IMR-90 (cell line): ENCODE measurements at regions not wholly inside any gene's neighbourhood (a gene's known extent, or its start where the extent isn't known, plus 50 kb on each side); places are given as distances from the start of the nearest gene placed in this dataset.

Experiments
- ATAC-seq: fragments of 200-7000 bp; cut with Tn5 transposase; 2 replicates; pipeline ENCODE4 v1.9.1; 2020; ENCODE audit warnings: low read depth, mild to moderate bottlenecking, moderate library complexity
- BruUV-seq: library from RNA; stranded (reverse); fragments of 400-500 nt; replicated peaks from 2 replicates; lab custom pipeline; 2021; lab: Mats Ljungman, UMichigan
- CTCF ChIA-PET: fragments of 300-600 bp; formaldehyde crosslinking; extraction: SDS; loops from one replicate; lab custom pipeline; 2021; ENCODE audit warnings: antibody characterized with exemption; lab: Yijun Ruan, JAX
- POLR2A ChIA-PET: fragments of 300-600 bp; sonication (Branson Sonifier 250); formaldehyde crosslinking; loops from one replicate; lab custom pipeline; 2022; ENCODE audit warnings: antibody characterized with exemption; ENCODE audit not compliant: unreplicated experiment; lab: Charles Lee
- DNase-seq: peaks from one replicate; pipeline ENCODE4 v3.0.0; 2013
- H2AFZ ChIP-seq: replicated peaks from 2 replicates; pipeline ENCODE3; 2013; ENCODE audit warnings: low read length, mild to moderate bottlenecking; ENCODE audit not compliant: poor library complexity
- H2AK5ac ChIP-seq: 2 replicates; pipeline ENCODE4 v1.6.1; 2013; ENCODE audit warnings: low read depth, low read length, inconsistent platforms
- H2AK9ac ChIP-seq: replicated peaks from 2 replicates; pipeline ENCODE3; 2013; ENCODE audit warnings: mild to moderate bottlenecking, low read depth, low read length, moderate library complexity; ENCODE audit not compliant: poor library complexity
- H2BK120ac ChIP-seq: 2 replicates; pipeline ENCODE4 v1.6.1; 2013; ENCODE audit warnings: low read depth, low read length, inconsistent platforms
- H2BK15ac ChIP-seq: 3 replicates; pipeline ENCODE4 v1.6.1; 2013; ENCODE audit warnings: low read depth, low read length, inconsistent platforms
- H2BK20ac ChIP-seq: 2 replicates; pipeline ENCODE4 v1.6.1; 2013; ENCODE audit warnings: low read depth, mild to moderate bottlenecking, inconsistent platforms, low read length, moderate library complexity
- H2BK5ac ChIP-seq: 2 replicates; pipeline ENCODE4 v1.6.1; 2013; ENCODE audit warnings: mild to moderate bottlenecking, low read depth, low read length, inconsistent platforms; ENCODE audit not compliant: poor library complexity, severe bottlenecking
- H3K14ac ChIP-seq: replicated peaks from 2 replicates; pipeline ENCODE4 v1.6.1; 2013; ENCODE audit warnings: low read depth, low read length, inconsistent platforms
- H3K18ac ChIP-seq: 2 replicates; pipeline ENCODE4 v1.6.1; 2013; ENCODE audit warnings: low read depth, low read length, control low read depth
- H3K23ac ChIP-seq: 2 replicates; pipeline ENCODE4 v1.6.1; 2013; ENCODE audit warnings: low read depth, low read length, inconsistent platforms
- H3K27ac ChIP-seq: 2 replicates; pipeline ENCODE4 v1.5.1; 2013; ENCODE audit warnings: mild to moderate bottlenecking, control low read depth, low read length; ENCODE audit not compliant: insufficient read depth
- H3K27me3 ChIP-seq: 2 replicates; pipeline ENCODE4 v1.6.1; 2013; ENCODE audit warnings: low read length; ENCODE audit not compliant: control insufficient read depth, insufficient read depth
- H3K36me3 ChIP-seq: 2 replicates; pipeline ENCODE4 v1.6.1; 2013; ENCODE audit warnings: low read length, mixed read lengths; ENCODE audit not compliant: control insufficient read depth, insufficient read depth
- H3K4ac ChIP-seq: 2 replicates; pipeline ENCODE4 v1.6.1; 2013; ENCODE audit warnings: low read depth, low read length, inconsistent platforms
- H3K4me1 ChIP-seq: 2 replicates; pipeline ENCODE4 v1.6.1; 2013; ENCODE audit warnings: low read length, mixed read lengths; ENCODE audit not compliant: control insufficient read depth, insufficient read depth
- H3K4me2 ChIP-seq: 2 replicates; pipeline ENCODE4 v1.6.1; 2013; ENCODE audit warnings: low read depth, mild to moderate bottlenecking, control low read depth, low read length, moderate library complexity
- H3K4me3 ChIP-seq: 2 replicates; pipeline ENCODE4 v1.5.1; 2013; ENCODE audit warnings: low read depth, mild to moderate bottlenecking, control low read depth, low read length, moderate library complexity; ENCODE audit not compliant: insufficient read depth
- H3K56ac ChIP-seq: 2 replicates; pipeline ENCODE4 v1.6.1; 2013; ENCODE audit warnings: low read length, inconsistent platforms; ENCODE audit not compliant: insufficient read depth; ENCODE audit errors: extremely low read depth
- H3K79me1 ChIP-seq, 2 experiments: 2 replicates each; pipeline ENCODE4 v1.6.1; 2013; ENCODE audit warnings: low read length in 2 of 2, inconsistent platforms in 1 of 2, low read depth in 1 of 2
- H3K9ac ChIP-seq: 2 replicates; pipeline ENCODE4 v1.6.1; 2013; ENCODE audit warnings: low read depth, low read length, control low read depth
- H3K9me1 ChIP-seq: 2 replicates; pipeline ENCODE4 v1.6.1; 2013; ENCODE audit warnings: low read length, inconsistent platforms; ENCODE audit not compliant: insufficient read depth
- H3K9me3 ChIP-seq: 2 replicates; pipeline ENCODE4 v1.6.1; 2013; ENCODE audit warnings: low read length; ENCODE audit not compliant: control insufficient read depth, insufficient read depth
- H4K20me1 ChIP-seq: 2 replicates; pipeline ENCODE4 v1.6.1; 2013; ENCODE audit warnings: low read length, inconsistent platforms; ENCODE audit not compliant: insufficient read depth
- H4K5ac ChIP-seq: 2 replicates; pipeline ENCODE4 v1.6.1; 2013; ENCODE audit warnings: mild to moderate bottlenecking, low read depth, low read length, control low read depth
- H4K8ac ChIP-seq, 2 experiments: 2 replicates each; pipeline ENCODE4 v1.6.1; 2013; ENCODE audit warnings: low read depth in 2 of 2, low read length in 2 of 2, control low read depth in 1 of 2, inconsistent platforms in 1 of 2
- H4K91ac ChIP-seq: 2 replicates; pipeline ENCODE4 v1.6.1; 2013; ENCODE audit warnings: low read depth, low read length, inconsistent platforms; ENCODE audit not compliant: insufficient read depth
- BHLHE40 ChIP-seq: fragments of 150-350 bp; IDR thresholded peaks from 2 replicates; pipeline ENCODE4 v1.6.1; 2016; ENCODE audit warnings: mild to moderate bottlenecking, low read depth, low read length
- CEBPB ChIP-seq: IDR thresholded peaks from 2 replicates; pipeline ENCODE4 v1.6.1; 2012; ENCODE audit warnings: low read depth, low read length, improper control_type of control experiment
- CHD1 ChIP-seq: IDR thresholded peaks from 2 replicates; pipeline ENCODE4 v1.6.1; 2012; ENCODE audit warnings: low read depth, low read length, improper control_type of control experiment
- FOS ChIP-seq: fragments of 150-350 bp; IDR thresholded peaks from 2 replicates; pipeline ENCODE4 v1.6.1; 2016; ENCODE audit warnings: low read depth, low read length
- MAFK ChIP-seq: IDR thresholded peaks from 2 replicates; pipeline ENCODE4 v1.6.1; 2012; ENCODE audit warnings: low read depth, low read length, improper control_type of control experiment
- MAZ ChIP-seq: IDR thresholded peaks from 2 replicates; pipeline ENCODE4 v1.6.1; 2012; ENCODE audit warnings: low read depth, mild to moderate bottlenecking, low read length, improper control_type of control experiment, moderate library complexity, borderline replicate concordance
- MXI1 ChIP-seq: IDR thresholded peaks from 2 replicates; pipeline ENCODE4 v1.6.1; 2012; ENCODE audit warnings: low read depth, mild to moderate bottlenecking, low read length, moderate library complexity, borderline replicate concordance
- NFE2L2 ChIP-seq: fragments of 150-350 bp; IDR thresholded peaks from 2 replicates; pipeline ENCODE4 v1.6.1; 2016; ENCODE audit warnings: low read depth, mild to moderate bottlenecking, low read length
- POLR2A ChIP-seq: IDR thresholded peaks from 2 replicates; pipeline ENCODE4 v1.6.1; 2012; ENCODE audit warnings: mild to moderate bottlenecking, low read depth, low read length
- RAD21 ChIP-seq: IDR thresholded peaks from 2 replicates; pipeline ENCODE4 v1.6.1; 2012; ENCODE audit warnings: low read length, improper control_type of control experiment
- RCOR1 ChIP-seq: IDR thresholded peaks from 2 replicates; pipeline ENCODE4 v1.6.1; 2012; ENCODE audit warnings: mild to moderate bottlenecking, low read length, improper control_type of control experiment; ENCODE audit not compliant: insufficient replicate concordance
- RFX5 ChIP-seq: IDR thresholded peaks from 2 replicates; pipeline ENCODE4 v1.8.0; 2012; ENCODE audit warnings: low read depth, mild to moderate bottlenecking, low read length, moderate library complexity
- SMC3 ChIP-seq: fragments of 150-350 bp; IDR thresholded peaks from 2 replicates; pipeline ENCODE4 v1.6.1; 2016; ENCODE audit warnings: low read depth, mild to moderate bottlenecking, antibody characterized with exemption, low read length, moderate library complexity
- WGBS, 2 experiments: methylation state at CpG; one replicate each; pipeline versions ENCODE4 v1.1.5 to v1.1.7; 2013; ENCODE audit warnings: missing lambda C conversion rate in 2 of 2; ENCODE audit not compliant: insufficient read length in 1 of 2; ENCODE audit errors: extremely low coverage in 2 of 2; 5-methylcytosine and 5-hydroxymethylcytosine counted together
- dilution Hi-C: fragments of 300-500 bp; cut with HindIII; formaldehyde crosslinking; loops from one replicate; pipeline ENCODE4 v1.14.3; 2018; ENCODE audit warnings: low sequenced_read_pairs; ENCODE audit not compliant: unreplicated experiment
- in situ Hi-C: fragments of 300-500 bp; cut with MboI; formaldehyde crosslinking; loops from 3 replicates; pipeline ENCODE4 v1.14.3; 2019; ENCODE audit warnings: low sequenced_read_pairs, inconsistent platforms, mixed read lengths
- intact Hi-C: fragments of 100-400 bp; cut with micrococcal nuclease; formaldehyde crosslinking; loops from 2 replicates; pipeline ENCODE4 v1.10.0; 2022
- TF ChIP-seq, protein P1 (sequence below): conservative IDR thresholded peaks from 2 replicates; pipeline ENCODE4 v1.5.1; 2012; ENCODE audit warnings: mild to moderate bottlenecking, low read depth, low read length, improper control_type of control experiment
- TF ChIP-seq, protein P2 (sequence below): fragments of 150-350 bp; IDR thresholded peaks from 2 replicates; pipeline ENCODE4 v1.6.1; 2017; ENCODE audit warnings: mild to moderate bottlenecking, antibody characterized with exemption, low read length, low read depth

DNA sequence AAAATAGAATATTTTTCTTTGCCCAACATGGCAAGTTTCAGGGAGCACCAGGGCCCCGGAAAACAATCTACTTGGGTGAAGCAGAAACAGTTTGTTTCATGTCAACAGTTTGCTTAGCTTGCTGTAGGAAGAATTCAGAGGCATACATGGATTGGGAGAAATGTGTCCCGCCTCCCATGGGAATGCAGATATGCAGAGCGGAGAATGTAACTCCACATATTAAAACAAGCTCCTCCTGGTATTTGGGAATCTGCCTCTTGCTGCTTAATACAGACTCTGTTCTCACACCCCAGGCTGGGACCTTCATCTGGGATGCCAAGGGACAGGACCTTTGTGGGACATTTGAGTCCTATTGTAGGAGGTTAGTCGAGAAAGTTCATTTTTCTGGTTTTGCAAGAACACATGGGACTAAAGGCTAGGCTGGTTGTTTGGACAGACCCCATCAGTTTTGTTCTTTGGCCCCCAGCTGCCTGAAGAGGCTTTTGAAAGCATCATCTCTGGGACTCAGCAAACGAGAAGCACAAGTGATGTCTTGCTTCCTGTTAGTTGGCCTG is 220.5 kb upstream of the ADRA1B start:
- Histone ChIP-seq H4K5ac (no peak overlapping the region), H4K20me1 (no peaks in the 10 kb centered on the region), H3K4ac (no peak overlapping the region), H3K23ac (no peak overlapping the region), H3K56ac (no peak overlapping the region), H4K91ac (no peak overlapping the region), H3K4me2 (no peak overlapping the region), H3K4me3 (no peak overlapping the region), H3K27me3 (peaks cover 4% of the 10 kb centered on the region), H2BK15ac (no peak overlapping the region), H2AK5ac (no peak overlapping the region), H3K18ac (no peak overlapping the region), H3K79me1 (no peaks in the 10 kb centered on the region), H2AK9ac (no peak overlapping the region), H3K27ac (no peak overlapping the region), H3K4me1 (no peaks in the 10 kb centered on the region), H2AFZ (no peak overlapping the region), H2BK20ac (no peak overlapping the region), H2BK5ac (no peak overlapping the region), H3K36me3 (no peaks in the 10 kb centered on the region), H2BK120ac (no peak overlapping the region), H3K14ac (no peak overlapping the region), H4K8ac (no peak overlapping the region), H3K9me1 (no peaks in the 10 kb centered on the region), H3K9ac (no peak overlapping the region), H3K9me3 (no peaks in the 10 kb centered on the region)
- 17% methylated on average over 1 of the region's 5 CpGs; no CpG with 5 or more reads in 1 of the 2 experiments for WGBS, 2 experiments
- BruUV-seq, result no TSS peak
- POLR2A ChIA-PET, result no interaction called here
- CTCF ChIA-PET, result no interaction called here
- DNase-seq (no peak), ATAC-seq (no peak)
- intact Hi-C loops, result no loop called here
- in situ Hi-C loops, result no loop called here
- dilution Hi-C loops, result no loop called here
- TF ChIP-seq MXI1, result no peak
- no peak for TF ChIP-seq MAZ
- TF ChIP-seq RCOR1, result no peak
- TF ChIP-seq SMC3, result no peak
- TF ChIP-seq BHLHE40, result no peak
- no peak for TF ChIP-seq CHD1
- TF ChIP-seq NFE2L2, result no peak
- no peak for TF ChIP-seq RFX5
- no peak for TF ChIP-seq CEBPB
- no peak for TF ChIP-seq FOS
- TF ChIP-seq POLR2A, result no peak
- TF ChIP-seq, protein P1, sequence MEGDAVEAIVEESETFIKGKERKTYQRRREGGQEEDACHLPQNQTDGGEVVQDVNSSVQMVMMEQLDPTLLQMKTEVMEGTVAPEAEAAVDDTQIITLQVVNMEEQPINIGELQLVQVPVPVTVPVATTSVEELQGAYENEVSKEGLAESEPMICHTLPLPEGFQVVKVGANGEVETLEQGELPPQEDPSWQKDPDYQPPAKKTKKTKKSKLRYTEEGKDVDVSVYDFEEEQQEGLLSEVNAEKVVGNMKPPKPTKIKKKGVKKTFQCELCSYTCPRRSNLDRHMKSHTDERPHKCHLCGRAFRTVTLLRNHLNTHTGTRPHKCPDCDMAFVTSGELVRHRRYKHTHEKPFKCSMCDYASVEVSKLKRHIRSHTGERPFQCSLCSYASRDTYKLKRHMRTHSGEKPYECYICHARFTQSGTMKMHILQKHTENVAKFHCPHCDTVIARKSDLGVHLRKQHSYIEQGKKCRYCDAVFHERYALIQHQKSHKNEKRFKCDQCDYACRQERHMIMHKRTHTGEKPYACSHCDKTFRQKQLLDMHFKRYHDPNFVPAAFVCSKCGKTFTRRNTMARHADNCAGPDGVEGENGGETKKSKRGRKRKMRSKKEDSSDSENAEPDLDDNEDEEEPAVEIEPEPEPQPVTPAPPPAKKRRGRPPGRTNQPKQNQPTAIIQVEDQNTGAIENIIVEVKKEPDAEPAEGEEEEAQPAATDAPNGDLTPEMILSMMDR, result no peak
- TF ChIP-seq, protein P2, sequence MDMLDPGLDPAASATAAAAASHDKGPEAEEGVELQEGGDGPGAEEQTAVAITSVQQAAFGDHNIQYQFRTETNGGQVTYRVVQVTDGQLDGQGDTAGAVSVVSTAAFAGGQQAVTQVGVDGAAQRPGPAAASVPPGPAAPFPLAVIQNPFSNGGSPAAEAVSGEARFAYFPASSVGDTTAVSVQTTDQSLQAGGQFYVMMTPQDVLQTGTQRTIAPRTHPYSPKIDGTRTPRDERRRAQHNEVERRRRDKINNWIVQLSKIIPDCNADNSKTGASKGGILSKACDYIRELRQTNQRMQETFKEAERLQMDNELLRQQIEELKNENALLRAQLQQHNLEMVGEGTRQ, result no peak
- no peak for TF ChIP-seq RAD21
- TF ChIP-seq MAFK, result no peak
